GM12891 (cell line): ENCODE measurements at regions not wholly inside any gene's neighbourhood (a gene's known extent, or its start where the extent isn't known, plus 50 kb on each side); places are given as distances from the start of the nearest gene placed in this dataset.

Experiments used
- PAX5 ChIP-seq: IDR thresholded peaks from 2 replicates; pipeline ENCODE4 v1.6.1; 2011; ENCODE audit warnings: low read length, moderate library complexity, mild to moderate bottlenecking; ENCODE audit not compliant: insufficient read depth, severe bottlenecking
- POLR2A ChIP-seq: IDR thresholded peaks from 2 replicates; pipeline ENCODE4 v1.6.1; 2011; ENCODE audit warnings: low read depth, low read length, control low read depth
- POLR2AphosphoS5 ChIP-seq: IDR thresholded peaks from 2 replicates; pipeline ENCODE4 v1.6.1; 2011; ENCODE audit warnings: low read depth, low read length, control low read depth
- SPI1 ChIP-seq: IDR thresholded peaks from 2 replicates; pipeline ENCODE4 v1.6.1; 2011; ENCODE audit warnings: low read depth, low read length, control low read depth
- TAF1 ChIP-seq: IDR thresholded peaks from 2 replicates; pipeline ENCODE4 v1.6.1; 2011; ENCODE audit warnings: low read depth, low read length, control low read depth

DNA sequence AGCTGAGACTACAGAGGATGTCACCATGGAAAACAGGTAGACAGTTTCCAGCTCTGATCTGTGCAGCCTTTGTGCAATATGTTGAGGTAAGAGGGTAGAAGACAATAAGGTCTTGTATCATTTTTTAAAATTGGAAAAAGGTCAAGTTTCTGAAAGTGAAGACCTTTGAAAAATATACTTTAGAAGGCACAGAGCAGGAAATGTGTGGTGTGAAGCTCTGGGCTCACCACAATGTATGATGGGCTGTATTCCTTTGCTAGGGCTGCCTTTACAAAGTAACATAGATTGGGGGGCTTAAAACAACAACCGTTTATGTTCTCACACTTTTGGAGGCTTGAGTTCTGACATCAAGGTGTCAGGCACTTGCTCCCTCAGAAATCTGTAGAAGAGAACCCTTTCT is 514.3 kb upstream of the JARID2 start:
- TF ChIP-seq POLR2A (no peak), TAF1 (no peak), PAX5 (no peak), POLR2AphosphoS5 (no peak), SPI1 (no peak)
